Stimulated activated CD8-positive, alpha-beta memory T cell treated with anti-CD3 and anti-CD28 coated beads, Interleukin-4, amount 100 ng/mL, for 48 hours (primary cell): ENCODE measurements at regions not wholly inside any gene's neighbourhood (a gene's known extent, or its start where the extent isn't known, plus 50 kb on each side); places are given as distances from the start of the nearest gene placed in this dataset.
"Not testable (repeated sequence)": the region's sequence is repeated elsewhere in the genome, so short reads cannot be mapped to it uniquely, and the experiment has no call there.

ENCODE experiments used
- DNase-seq: peaks from one replicate; pipeline ENCODE4 v3.0.0-alpha.2; 2020

GRCh38 chr5:118365718-118366117, 622.6 kb downstream of the DTWD2 start:
- DNase-seq, result no peak

DNA sequence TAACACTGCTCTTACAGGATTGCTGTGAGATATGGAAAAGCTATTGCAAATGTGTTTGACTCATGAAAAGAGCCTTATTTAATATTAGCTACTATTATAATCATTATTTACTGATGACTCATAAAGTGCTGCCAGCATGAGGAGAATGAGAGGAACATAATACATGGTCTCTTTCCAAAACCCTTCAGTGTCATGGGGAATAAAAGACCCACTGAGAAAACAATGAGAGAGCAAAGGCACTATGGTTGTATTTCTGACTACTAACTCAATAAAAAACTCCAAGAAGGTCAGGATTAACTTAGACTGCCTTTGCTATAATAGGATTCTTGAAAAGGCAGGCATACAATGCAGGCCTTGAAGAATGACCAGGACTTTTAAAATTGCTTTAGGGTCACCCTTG, 633.5 kb downstream of the DTWD2 start:
- no peak for DNase-seq

DNA sequence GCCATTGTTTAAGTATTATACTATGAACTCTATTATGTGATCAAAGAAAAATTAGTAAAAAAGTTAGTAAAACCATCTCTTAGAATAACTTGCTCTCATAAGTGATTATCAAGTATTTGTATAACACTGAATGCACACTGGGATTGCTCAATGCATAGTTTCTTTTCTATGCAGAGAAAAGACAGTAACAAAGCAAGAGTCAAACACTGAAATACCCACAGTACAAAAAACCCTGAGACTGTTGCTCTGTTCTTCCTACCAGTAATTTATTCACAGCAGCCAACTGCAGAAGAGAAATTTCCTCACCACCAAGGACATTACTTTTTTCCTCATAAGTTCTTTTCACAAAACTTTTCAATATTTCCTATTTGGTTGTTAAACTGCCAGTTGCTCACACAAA, 634.4 kb downstream of the DTWD2 start:
- DNase-seq, result no peak

- no peak for DNase-seq
Measured at GRCh38 chr5:118336468-118336867, 651.9 kb downstream of the DTWD2 start.

- DNase-seq, result no peak
Measured at GRCh38 chr5:118327389-118327788, 661.0 kb downstream of the DTWD2 start.

- DNase-seq, result no peak
Measured at GRCh38 chr5:118326481-118327045, 661.8 kb downstream of the DTWD2 start.

GRCh38 chr5:118325931-118326330, 662.4 kb downstream of the DTWD2 start:
- no peak for DNase-seq

- not testable (repeated sequence) for DNase-seq
Measured at GRCh38 chr5:118323723-118324122, 664.6 kb downstream of the DTWD2 start.

DNA sequence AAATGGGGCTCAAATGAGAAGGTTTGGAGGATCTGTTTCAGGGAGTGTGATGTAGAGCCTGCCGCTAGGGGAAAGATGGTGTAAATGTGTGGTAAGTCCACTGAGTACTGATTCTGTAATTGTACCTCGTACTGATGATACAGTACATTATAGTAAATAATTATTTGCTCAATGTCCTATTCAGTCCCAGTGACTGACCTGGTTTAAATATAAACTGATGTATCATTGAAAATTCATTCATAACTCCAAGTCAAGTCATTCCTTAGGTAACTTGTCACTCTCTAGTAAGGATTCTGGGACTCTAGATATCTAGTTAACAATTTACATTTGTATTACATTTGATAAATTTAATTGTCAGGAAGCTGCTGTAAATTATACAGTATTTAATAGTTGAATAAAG, 667.3 kb downstream of the DTWD2 start:
- no peak for DNase-seq

DNA sequence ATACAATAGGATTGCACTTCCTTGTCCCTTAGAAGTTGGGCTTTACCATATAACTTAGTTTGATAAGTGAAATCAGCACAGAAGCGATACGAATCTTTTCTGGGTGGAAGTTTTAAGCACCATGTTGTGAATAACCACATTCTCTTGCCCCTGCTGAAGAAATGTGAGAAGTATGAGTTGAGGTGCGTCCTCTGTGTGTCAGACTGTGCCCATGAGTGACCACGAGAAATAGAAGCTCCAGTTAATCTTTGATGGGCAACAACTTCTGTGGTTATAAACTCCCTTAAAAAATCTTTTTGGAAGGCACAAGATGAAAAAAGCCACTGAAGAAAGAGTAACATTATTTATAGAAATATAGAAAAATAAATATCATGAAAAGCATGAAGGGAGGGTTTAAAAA, 668.2 kb downstream of the DTWD2 start:
- DNase-seq, result no peak

DNA sequence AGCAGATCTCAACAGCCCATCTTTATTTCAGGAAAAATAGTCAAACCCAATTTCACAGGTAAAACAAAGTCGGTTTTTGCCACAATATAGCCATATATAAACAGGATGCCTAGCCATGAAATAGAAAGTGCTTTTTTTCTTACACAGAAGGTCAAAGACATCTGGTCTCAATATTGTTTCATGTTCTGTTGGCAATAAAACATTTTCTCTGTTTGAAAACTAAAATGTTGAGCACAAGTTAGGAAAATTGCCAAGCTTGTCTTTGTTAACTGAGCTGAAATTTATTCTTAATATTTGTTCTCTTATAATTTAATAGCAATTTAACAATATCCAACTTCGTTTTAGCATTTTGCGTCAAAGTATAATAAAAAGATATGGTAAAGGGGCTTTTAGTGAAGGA, 673.4 kb downstream of the DTWD2 start:
- no peak for DNase-seq

DNA sequence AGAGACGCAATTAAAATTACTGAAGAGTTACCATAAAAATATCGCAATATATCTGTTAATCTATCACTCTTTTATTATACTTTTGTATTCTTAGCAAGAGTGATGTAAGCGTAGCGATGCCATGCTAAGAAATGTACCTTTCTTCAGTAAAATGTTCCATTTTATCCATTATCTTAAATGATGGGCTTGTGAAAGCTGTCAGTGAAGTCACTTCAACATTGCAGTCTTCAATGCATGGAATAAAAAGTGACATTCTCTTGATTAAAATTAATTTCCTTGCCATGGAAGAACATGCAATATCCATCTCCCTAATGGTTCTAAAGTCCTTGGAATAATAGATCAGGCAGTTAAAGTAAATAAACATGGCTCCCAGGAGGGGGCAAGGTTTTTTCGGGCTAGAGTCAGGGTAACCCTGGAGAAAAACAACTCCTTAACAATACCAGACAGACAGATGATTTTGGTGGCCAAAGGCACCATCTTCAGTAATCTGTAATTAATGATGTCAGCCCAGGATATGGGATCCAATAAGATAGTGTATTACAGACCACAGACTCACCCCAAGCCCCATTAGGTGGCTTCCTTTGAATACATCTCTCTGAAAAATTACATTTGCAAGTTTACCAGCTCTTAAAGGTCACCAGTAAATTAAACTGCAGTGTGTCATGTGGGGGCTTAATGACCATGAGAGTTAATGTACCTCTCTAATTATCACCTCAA, 677.1 kb downstream of the DTWD2 start:
- no peak for DNase-seq

- no peak for DNase-seq
Measured at GRCh38 chr5:118310401-118310800, 677.9 kb downstream of the DTWD2 start.

DNA sequence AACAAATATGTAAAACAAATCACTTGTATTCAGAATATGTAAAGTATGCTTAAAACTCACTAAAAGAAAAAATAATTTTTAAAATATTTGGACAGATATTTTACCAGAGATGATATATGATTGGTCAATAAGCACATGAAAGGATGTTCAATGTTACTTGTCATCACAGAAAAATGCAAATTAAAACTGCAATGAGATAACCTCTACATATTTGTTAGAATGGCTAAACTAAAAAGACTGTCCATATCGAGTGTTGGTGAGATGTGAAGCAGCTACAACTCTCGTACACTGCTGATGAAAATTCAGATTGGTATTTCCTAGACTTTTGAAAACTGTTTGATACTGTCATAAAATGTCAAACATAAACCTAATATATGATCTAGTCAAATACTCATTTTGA, 685.1 kb downstream of the DTWD2 start:
- no peak for DNase-seq

DNA sequence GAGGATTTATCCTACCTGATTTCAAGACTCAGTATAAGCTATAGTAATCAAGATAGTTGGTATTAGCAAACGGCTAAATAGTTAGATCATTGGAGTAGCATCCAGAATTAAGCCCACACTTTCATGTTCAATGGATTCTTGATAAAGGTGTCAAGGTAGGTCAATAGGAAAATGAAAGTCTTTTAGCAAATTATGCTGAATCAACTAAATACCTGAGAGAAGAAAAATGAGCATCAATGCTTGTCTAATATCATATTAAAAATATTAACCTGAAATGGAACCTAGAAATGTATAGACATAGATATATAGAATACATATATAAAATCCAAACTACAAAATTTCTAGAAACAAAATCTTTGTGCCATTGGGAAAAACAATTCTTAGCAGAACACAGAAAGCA, 685.6 kb downstream of the DTWD2 start:
- DNase-seq, result no peak

DNA sequence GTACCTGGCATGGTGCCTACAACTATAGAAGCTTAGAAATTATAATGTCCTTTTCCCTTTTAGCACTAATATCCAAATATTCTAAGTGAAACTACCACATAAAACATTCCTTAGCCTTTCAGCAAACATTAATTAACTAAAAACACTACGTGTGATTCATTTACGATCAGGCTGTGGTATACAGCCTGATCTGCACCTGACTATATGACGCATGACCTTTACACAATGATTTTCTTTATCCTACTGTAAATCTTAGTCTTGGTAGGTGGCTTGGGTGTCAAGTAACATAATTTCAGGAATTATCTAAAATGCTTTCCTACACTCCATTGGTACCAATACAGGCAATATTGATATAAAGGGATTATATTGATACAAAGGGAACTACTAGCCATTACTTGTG, 686.7 kb downstream of the DTWD2 start:
- DNase-seq, result no peak

- DNase-seq, result no peak
Measured at GRCh38 chr5:118295045-118295444, 693.3 kb downstream of the DTWD2 start.

DNA sequence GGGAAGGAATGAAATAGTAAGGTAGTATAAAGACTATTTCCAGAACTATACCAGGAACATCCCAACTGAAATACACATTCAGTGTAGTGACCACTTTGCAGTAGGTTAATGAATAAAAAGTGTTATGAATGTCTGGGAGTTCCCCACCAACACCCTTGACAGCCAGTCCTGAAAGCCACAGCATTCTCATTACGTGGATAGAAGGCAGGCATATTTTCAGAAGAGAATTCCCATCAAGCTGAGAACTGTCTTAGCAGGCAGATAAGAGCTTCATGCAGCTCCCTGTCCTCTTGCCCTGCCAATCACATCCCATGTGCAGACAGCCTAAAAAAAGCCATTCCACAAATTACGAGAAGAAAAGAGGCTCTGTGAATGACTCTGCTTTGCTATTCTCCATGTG, 695.0 kb downstream of the DTWD2 start:
- DNase-seq, result no peak

- no peak for DNase-seq
Measured at GRCh38 chr5:118290204-118290603, 698.1 kb downstream of the DTWD2 start.

- not testable (repeated sequence) for DNase-seq
Measured at GRCh38 chr5:118284230-118284629, 704.1 kb downstream of the DTWD2 start.

GRCh38 chr5:118282480-118283038, 705.8 kb downstream of the DTWD2 start:
- not testable (repeated sequence) for DNase-seq

GRCh38 chr5:118279540-118280294, 708.6 kb downstream of the DTWD2 start:
- DNase-seq, result no peak

DNA sequence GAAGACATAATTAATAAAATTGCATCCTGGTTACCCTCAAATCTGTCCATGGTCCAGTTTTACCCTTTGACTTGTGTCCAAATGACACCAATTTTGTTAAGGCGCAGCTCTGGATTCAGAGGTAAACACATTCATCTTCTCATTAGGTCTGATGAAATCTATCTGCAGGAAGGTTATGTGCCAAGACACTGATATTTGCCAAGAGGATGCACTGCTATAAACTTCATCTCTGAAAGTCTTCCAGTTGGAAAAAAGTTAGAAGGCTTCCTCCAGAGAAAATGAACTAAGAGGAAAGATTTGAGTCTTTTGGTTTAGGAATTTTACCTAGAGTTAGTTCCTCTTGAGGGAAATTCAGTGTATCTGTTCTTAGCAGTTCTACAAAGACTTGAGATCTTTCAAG, 717.8 kb downstream of the DTWD2 start:
- DNase-seq, result no peak

DNA sequence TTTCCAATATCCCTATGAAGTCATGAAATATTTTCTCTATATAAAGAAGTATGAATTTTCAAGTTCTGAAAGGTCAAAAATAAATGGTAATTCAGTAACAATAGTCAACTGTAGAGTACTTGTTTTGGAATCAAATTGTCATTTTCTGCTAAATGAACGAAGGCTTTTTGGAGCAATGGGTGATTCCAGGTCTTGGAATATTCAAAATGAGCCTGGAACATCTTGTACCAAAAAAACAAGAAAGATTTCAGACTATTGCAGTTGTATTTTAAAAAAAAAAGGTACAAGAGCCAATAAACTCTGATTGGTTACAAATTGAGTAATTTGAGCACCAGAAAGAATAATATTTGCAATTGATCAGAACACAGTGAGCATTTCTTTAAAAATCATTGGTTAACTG, 730.1 kb downstream of the DTWD2 start:
- DNase-seq, result no peak
